HPDE6-E6E7 (cell line): ENCODE measurements at regions not wholly inside any gene's neighbourhood (a gene's known extent, or its start where the extent isn't known, plus 50 kb on each side); places are given as distances from the start of the nearest gene placed in this dataset.

Experiments
- DNase-seq: peaks from one replicate; pipeline ENCODE4 v3.0.0; 2011; ENCODE audit warnings: missing footprints; ENCODE audit errors: extremely low spot score

DNA sequence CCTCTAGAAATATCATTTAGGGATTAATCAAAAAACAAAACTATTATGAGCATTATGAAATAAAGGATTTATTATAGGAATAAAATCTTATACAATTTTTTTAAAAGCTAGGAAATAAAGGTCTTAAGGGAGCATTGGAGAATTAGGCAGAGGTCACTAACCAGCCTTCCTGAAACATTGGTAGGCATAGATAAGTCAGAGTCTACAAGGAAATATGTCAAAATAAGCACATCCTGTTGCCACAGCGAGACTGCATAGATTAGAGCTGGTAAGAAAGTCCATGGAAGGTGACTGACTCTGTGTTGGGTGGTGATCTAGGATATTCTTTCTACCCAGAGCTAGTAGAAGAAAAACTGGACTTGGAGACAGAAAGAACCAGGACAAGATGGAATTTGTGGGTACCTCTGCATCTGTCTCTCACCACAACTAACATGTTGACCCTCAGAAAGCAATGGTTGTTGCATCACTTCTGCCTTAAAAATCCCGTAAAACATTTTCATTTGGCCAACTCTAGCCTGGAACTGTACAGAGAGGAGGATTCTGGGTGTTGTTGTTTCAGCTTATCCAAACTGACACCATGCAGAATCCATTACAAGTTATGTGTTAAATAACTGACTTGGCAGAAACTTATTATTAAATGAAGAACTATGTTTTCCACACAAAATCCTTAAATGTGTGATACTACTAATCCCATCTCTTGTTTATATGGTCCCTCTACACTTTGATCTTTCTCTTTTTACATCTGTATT, 77.1 kb downstream of the FBXO5 start:
- DNase-seq: no peak

GRCh38 chr6:152909241-152909640, 73.6 kb downstream of the FBXO5 start:
- DNase-seq: no peak

GRCh38 chr6:152916035-152916434, 66.8 kb downstream of the FBXO5 start:
- DNase-seq: no peak

- no peak for DNase-seq
These were observed 63.9 kb downstream of the FBXO5 start for GRCh38 chr6:152918991-152919390.

- DNase-seq: no peak
These were observed 62.8 kb downstream of the FBXO5 start for GRCh38 chr6:152920016-152920415.
